HG02840 (cell line): ENCODE measurements at regions not wholly inside any gene's neighbourhood (a gene's known extent, or its start where the extent isn't known, plus 50 kb on each side); places are given as distances from the start of the nearest gene placed in this dataset.

ENCODE experiments used
- ATAC-seq: cut with Tn5 transposase; IDR thresholded peaks from one replicate; pipeline ENCODE4 v1.9.1; 2021; ENCODE audit warnings: mild to moderate bottlenecking, moderate library complexity, moderate number of reproducible peaks; ENCODE audit not compliant: unreplicated experiment, low FRiP score

GRCh38 chr1:219438386-219438785 lies 174.5 kb downstream of the ZC3H11B start:
- no peak for ATAC-seq

GRCh38 chr1:219434923-219435297 lies 178.0 kb downstream of the ZC3H11B start:
- no peak for ATAC-seq

GRCh38 chr1:219434285-219434922 lies 178.5 kb downstream of the ZC3H11B start:
- ATAC-seq = no peak

- no peak for ATAC-seq
Observed at GRCh38 chr1:219433496-219434131, 179.3 kb downstream of the ZC3H11B start.

- ATAC-seq = no peak
Observed at GRCh38 chr1:219433001-219433400, 179.9 kb downstream of the ZC3H11B start.

GRCh38 chr1:219432191-219432606 lies 180.7 kb downstream of the ZC3H11B start:
- no peak for ATAC-seq

GRCh38 chr1:219430419-219430818 lies 182.5 kb downstream of the ZC3H11B start:
- no peak for ATAC-seq

GRCh38 chr1:219428651-219429050 lies 184.3 kb downstream of the ZC3H11B start:
- no peak for ATAC-seq

- ATAC-seq = no peak
Observed at GRCh38 chr1:219427989-219428388, 184.9 kb downstream of the ZC3H11B start.

- no peak for ATAC-seq
Observed at GRCh38 chr1:219427403-219427802, 185.5 kb downstream of the ZC3H11B start.

- ATAC-seq = no peak
Observed at GRCh38 chr1:219422811-219423598, 189.9 kb downstream of the ZC3H11B start.

- no peak for ATAC-seq
Observed at GRCh38 chr1:219420913-219421312, 192.0 kb downstream of the ZC3H11B start.

- no peak for ATAC-seq
Observed at GRCh38 chr1:219419860-219420259, 193.0 kb downstream of the ZC3H11B start.

GRCh38 chr1:219419065-219419464 lies 193.8 kb downstream of the ZC3H11B start:
- no peak for ATAC-seq

GRCh38 chr1:219417610-219418009 lies 195.3 kb downstream of the ZC3H11B start:
- no peak for ATAC-seq

- ATAC-seq = peak; percentile 83
Observed at GRCh38 chr1:219416598-219417238, 196.2 kb downstream of the ZC3H11B start.

GRCh38 chr1:219415915-219416314 lies 197.0 kb downstream of the ZC3H11B start:
- ATAC-seq = no peak

- ATAC-seq = no peak
Observed at GRCh38 chr1:219415433-219415832, 197.5 kb downstream of the ZC3H11B start.

GRCh38 chr1:219414250-219414649 lies 198.7 kb downstream of the ZC3H11B start:
- ATAC-seq = no peak

- ATAC-seq = no peak
Observed at GRCh38 chr1:219413536-219413935, 199.4 kb downstream of the ZC3H11B start.

GRCh38 chr1:219412772-219413171 lies 200.1 kb downstream of the ZC3H11B start:
- no peak for ATAC-seq
